ENCODE measurements at regions not wholly inside any gene's neighbourhood (a gene's known extent, or its start where the extent isn't known, plus 50 kb on each side); places are given as distances from the start of the nearest gene placed in this dataset.

DNA sequence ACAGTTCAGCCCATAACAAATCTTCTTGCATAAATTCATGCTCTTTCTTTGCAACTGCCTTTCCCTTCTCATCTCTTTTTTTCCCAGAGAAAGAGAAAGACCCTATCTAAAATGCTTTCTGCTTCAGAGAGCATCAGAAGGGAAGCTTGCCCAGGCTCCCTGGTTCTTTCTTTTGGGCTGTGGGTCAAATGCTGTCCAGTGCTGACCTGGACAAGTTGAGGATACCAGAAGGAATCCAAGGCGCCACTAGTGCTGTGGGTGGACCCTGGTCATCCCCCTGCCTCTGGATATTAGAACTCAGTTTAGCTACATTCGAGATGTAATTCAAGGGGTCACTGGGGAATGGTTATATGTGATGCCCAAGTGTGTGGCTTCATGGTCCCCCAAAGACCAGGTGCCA lies 411.6 kb downstream of the RPS24 start:
- no peak for TF ChIP-seq CTCF (IDR thresholded peaks at IDR 0.05)
- no peak for TF ChIP-seq EP300 (IDR thresholded peaks at IDR 0.05)
- TF ChIP-seq POLR2A (IDR thresholded peaks at IDR 0.05), result no peak

Data from suprapubic skin (tissue), 3 donors.